ENCODE measurements at regions not wholly inside any gene's neighbourhood (a gene's known extent, or its start where the extent isn't known, plus 50 kb on each side); places are given as distances from the start of the nearest gene placed in this dataset.

DNA sequence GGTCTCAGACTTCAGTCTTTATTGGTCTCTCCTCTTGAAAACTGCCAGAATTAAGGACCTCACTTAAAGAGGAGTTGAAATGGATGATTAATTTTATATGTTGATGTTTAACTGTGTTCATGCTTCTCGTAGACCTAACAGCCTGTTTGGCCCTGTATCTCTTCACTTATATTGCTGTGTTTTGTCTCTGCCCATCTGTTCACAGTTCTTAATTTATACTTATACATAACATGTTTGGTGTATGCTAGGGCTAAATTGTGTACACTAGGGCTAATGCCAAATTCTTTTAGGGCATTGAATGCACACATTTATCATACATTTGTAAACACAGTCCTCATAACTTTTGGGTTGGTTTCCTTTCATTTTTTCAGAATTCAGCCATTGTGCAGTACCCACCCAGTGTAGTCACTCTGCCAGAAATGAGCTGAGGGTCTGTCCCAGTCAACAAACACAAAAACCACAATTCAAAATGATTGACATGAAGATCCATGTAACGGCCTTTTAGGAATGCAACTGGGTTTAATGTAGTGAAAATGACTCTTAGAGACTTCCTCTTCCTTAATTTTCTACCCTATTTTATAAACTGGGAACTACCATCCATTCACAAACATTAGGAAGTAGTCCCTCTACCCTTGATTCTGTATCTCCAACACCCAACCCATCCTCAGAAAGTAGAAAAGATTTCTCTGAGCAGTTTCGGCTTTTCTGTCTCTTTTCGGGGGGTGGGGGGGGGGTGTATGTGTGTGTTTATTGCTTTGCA is 668.8 kb upstream of the KLF4 start:
- no peaks in the 10 kb centered on the region for H3K9me3 ChIP-seq (replicated peaks in 1 of 2; ENCODE audit: control insufficient read depth in 1 of 2, insufficient read depth in 1 of 2, low read length in 2 of 2)
- TF ChIP-seq, protein P1, sequence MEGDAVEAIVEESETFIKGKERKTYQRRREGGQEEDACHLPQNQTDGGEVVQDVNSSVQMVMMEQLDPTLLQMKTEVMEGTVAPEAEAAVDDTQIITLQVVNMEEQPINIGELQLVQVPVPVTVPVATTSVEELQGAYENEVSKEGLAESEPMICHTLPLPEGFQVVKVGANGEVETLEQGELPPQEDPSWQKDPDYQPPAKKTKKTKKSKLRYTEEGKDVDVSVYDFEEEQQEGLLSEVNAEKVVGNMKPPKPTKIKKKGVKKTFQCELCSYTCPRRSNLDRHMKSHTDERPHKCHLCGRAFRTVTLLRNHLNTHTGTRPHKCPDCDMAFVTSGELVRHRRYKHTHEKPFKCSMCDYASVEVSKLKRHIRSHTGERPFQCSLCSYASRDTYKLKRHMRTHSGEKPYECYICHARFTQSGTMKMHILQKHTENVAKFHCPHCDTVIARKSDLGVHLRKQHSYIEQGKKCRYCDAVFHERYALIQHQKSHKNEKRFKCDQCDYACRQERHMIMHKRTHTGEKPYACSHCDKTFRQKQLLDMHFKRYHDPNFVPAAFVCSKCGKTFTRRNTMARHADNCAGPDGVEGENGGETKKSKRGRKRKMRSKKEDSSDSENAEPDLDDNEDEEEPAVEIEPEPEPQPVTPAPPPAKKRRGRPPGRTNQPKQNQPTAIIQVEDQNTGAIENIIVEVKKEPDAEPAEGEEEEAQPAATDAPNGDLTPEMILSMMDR (IDR thresholded peaks at IDR 0.05), result no peak
- intact Hi-C loops (cut with micrococcal nuclease), result no loop called here
- peak overlapping the region in 1 of 3 experiments; percentile 36 for H3K4me3 ChIP-seq (replicated peaks in 1 of 3; ENCODE audit: low read depth in 2 of 3, low read length in 3 of 3)
- H3K4me1 ChIP-seq (ENCODE audit: control insufficient read depth in 1 of 2, insufficient read depth in 2 of 2, low read length in 2 of 2), result peaks cover 25 to 45% of the 10 kb centered on the region in 2 donors
- Mint-ChIP-seq H3K27me3 (ENCODE audit: low read depth in 3 of 3) (peaks cover 0 to 4% (median 1%) of the 10 kb centered on the region in 3 donors), H3K36me3 (no peaks in the 10 kb centered on the region), H3K27ac (peak overlapping the region in 3 of 7 donors; percentile 5 to 65 (median 62)), H3K4me3 (peak overlapping the region in 1 of 2 donors; percentile 75), H3K9me3 (peaks cover 0 to 3% (median 0%) of the 10 kb centered on the region in 7 donors), H3K4me1 (peaks cover 51% of the 10 kb centered on the region)
- DNase-seq, result peak in 2 of 3 donors; percentile 16 to 35
- H3K79me2 ChIP-seq (ENCODE audit: insufficient read depth, low read length), result no peaks in the 10 kb centered on the region
- no peak overlapping the region for H3K9ac ChIP-seq (ENCODE audit: insufficient read depth, low read length, poor library complexity, severe bottlenecking)
- peak overlapping the region in 1 of 2 donors; percentile 10 for H3K27ac ChIP-seq (ENCODE audit: low read depth in 1 of 2, low read length in 2 of 2)
- no peak overlapping the region for H2AFZ ChIP-seq (ENCODE audit: insufficient read depth, low read depth, low read length, poor library complexity, severe bottlenecking)
- no peaks in the 10 kb centered on the region for H3K27me3 ChIP-seq (ENCODE audit: control insufficient read depth in 2 of 2, insufficient read depth in 2 of 2, low read length in 2 of 2)
- no peaks in the 10 kb centered on the region for H3K36me3 ChIP-seq (replicated peaks in 1 of 2; ENCODE audit: control insufficient read depth in 1 of 2, insufficient read depth in 2 of 2, low read length in 2 of 2)
- no peaks in the 10 kb centered on the region for H4K20me1 ChIP-seq (ENCODE audit: insufficient read depth, low read length)
- peak overlapping the region; percentile 21 for H3K4me2 ChIP-seq (replicated peaks; ENCODE audit: extremely low read depth, low read length, poor library complexity, severe bottlenecking)
- WGBS (ENCODE audit: insufficient coverage), result no CpG with 5 or more reads among the region's 4 CpGs

DNA sequence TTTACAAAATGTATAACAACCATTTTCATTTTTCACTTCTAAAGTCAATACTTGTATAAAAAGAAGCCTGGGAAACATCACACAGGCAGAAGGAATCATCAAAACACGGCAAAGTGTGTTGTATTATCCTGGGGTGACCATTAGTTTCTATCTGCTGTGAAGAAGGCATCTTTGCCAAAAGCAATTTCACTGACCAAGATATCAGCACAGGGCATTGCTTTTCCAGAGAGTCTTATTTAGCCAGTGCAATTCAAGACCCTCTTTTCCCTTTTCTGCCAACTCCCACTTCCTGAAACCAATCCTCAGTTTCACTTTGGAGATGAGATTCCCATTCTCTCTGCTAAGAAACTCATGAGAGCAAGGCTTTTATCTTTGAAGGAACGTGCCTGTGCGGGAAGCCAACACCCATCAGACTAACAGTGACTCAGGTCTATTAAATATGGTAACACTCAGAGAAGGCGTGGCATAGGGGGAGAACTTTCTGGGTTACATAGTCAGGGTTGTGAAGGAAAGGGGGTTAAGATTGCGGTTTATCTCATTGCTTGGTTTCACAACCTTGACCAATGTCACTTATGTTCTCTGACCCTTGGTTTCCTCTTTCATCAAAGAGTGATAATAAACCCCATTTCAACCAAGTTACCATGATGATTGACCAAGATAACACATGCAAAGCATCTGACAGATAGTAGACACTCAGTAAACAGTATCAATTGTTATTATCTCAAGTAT is 666.9 kb upstream of the KLF4 start:
- Mint-ChIP-seq H3K4me1 (peaks cover 49% of the 10 kb centered on the region), H3K4me3 (peak overlapping the region in 1 of 2 donors; percentile 53), H3K9me3 (peaks cover 0 to 3% (median 0%) of the 10 kb centered on the region in 7 donors), H3K27me3 (ENCODE audit: low read depth in 3 of 3) (peaks cover 0 to 5% (median 1%) of the 10 kb centered on the region in 3 donors), H3K27ac (peak overlapping the region; percentile 5 to 83 (median 71)), H3K36me3 (no peaks in the 10 kb centered on the region)
- H3K27me3 ChIP-seq (ENCODE audit: control insufficient read depth in 2 of 2, insufficient read depth in 2 of 2, low read length in 2 of 2), result no peaks in the 10 kb centered on the region
- H3K4me2 ChIP-seq (replicated peaks; ENCODE audit: extremely low read depth, low read length, poor library complexity, severe bottlenecking), result peak overlapping the region; percentile 51
- peak; percentile 65 to 78 (median 67) for DNase-seq
- H3K4me1 ChIP-seq (ENCODE audit: control insufficient read depth in 1 of 2, insufficient read depth in 2 of 2, low read length in 2 of 2), result peaks cover 25 to 45% of the 10 kb centered on the region in 2 donors
- H3K9ac ChIP-seq (ENCODE audit: insufficient read depth, low read length, poor library complexity, severe bottlenecking), result no peak overlapping the region
- H3K4me3 ChIP-seq (replicated peaks in 1 of 3; ENCODE audit: low read depth in 2 of 3, low read length in 3 of 3), result peak overlapping the region in 1 of 3 experiments; percentile 31
- H3K79me2 ChIP-seq (ENCODE audit: insufficient read depth, low read length), result no peaks in the 10 kb centered on the region
- no peaks in the 10 kb centered on the region for H3K9me3 ChIP-seq (replicated peaks in 1 of 2; ENCODE audit: control insufficient read depth in 1 of 2, insufficient read depth in 1 of 2, low read length in 2 of 2)
- intact Hi-C loops (cut with micrococcal nuclease), result no loop called here
- peak overlapping the region in 1 of 2 donors; percentile 67 for H3K27ac ChIP-seq (ENCODE audit: low read depth in 1 of 2, low read length in 2 of 2)
- no peak overlapping the region for H2AFZ ChIP-seq (ENCODE audit: insufficient read depth, low read depth, low read length, poor library complexity, severe bottlenecking)
- no peaks in the 10 kb centered on the region for H3K36me3 ChIP-seq (replicated peaks in 1 of 2; ENCODE audit: control insufficient read depth in 1 of 2, insufficient read depth in 2 of 2, low read length in 2 of 2)
- no peaks in the 10 kb centered on the region for H4K20me1 ChIP-seq (ENCODE audit: insufficient read depth, low read length)
- TF ChIP-seq, protein P1 (IDR thresholded peaks at IDR 0.05), result no peak
- no CpG with 5 or more reads among the region's 5 CpGs for WGBS (ENCODE audit: insufficient coverage)

All from CD14-positive monocyte (primary cell).